Osteocyte (in vitro differentiated cells): ENCODE measurements at regions not wholly inside any gene's neighbourhood (a gene's known extent, or its start where the extent isn't known, plus 50 kb on each side); places are given as distances from the start of the nearest gene placed in this dataset.

Source experiments
- DNase-seq: peaks from one replicate; pipeline ENCODE4 v3.0.0; 2021; ENCODE audit warnings: mixed read lengths; ENCODE audit not compliant: unreplicated experiment; ENCODE audit errors: extremely low spot score
- H3K27ac Mint-ChIP-seq: one replicate; pipeline ENCODE4 v1.8.0; 2021; ENCODE audit warnings: mild to moderate bottlenecking, mixed read lengths; ENCODE audit not compliant: unreplicated experiment
- H3K27me3 Mint-ChIP-seq: one replicate; pipeline ENCODE4 v1.8.0; 2021; ENCODE audit warnings: mixed read lengths; ENCODE audit not compliant: unreplicated experiment
- H3K36me3 Mint-ChIP-seq: one replicate; pipeline ENCODE4 v1.8.0; 2021; ENCODE audit warnings: mixed read lengths; ENCODE audit not compliant: unreplicated experiment
- H3K4me1 Mint-ChIP-seq: one replicate; pipeline ENCODE4 v1.8.0; 2021; ENCODE audit warnings: mixed read lengths; ENCODE audit not compliant: unreplicated experiment
- H3K4me3 Mint-ChIP-seq: one replicate; pipeline ENCODE4 v1.8.0; 2021; ENCODE audit warnings: mild to moderate bottlenecking, moderate library complexity, mixed read lengths; ENCODE audit not compliant: unreplicated experiment
- H3K9me3 Mint-ChIP-seq: one replicate; pipeline ENCODE4 v1.8.0; 2021; ENCODE audit warnings: mixed read lengths; ENCODE audit not compliant: unreplicated experiment
- CTCF ChIP-seq: fragments of 200-600 bp; sonication (generic); IDR thresholded peaks from 2 replicates; pipeline ENCODE4 v1.5.0; 2021; ENCODE audit warnings: antibody characterized with exemption, mild to moderate bottlenecking, moderate library complexity

GRCh38 chr13:80118506-80118905 is 222.4 kb downstream of the SPRY2 start:
- peaks cover 11% of the 10 kb centered on the region for H3K4me1 Mint-ChIP-seq
- no peak for TF ChIP-seq CTCF
- no peaks in the 10 kb centered on the region for H3K9me3 Mint-ChIP-seq
- H3K27ac Mint-ChIP-seq, result no peak overlapping the region
- no peak for DNase-seq
- no peak overlapping the region for H3K4me3 Mint-ChIP-seq
- H3K27me3 Mint-ChIP-seq, result no peaks in the 10 kb centered on the region
- no peaks in the 10 kb centered on the region for H3K36me3 Mint-ChIP-seq

- H3K36me3 Mint-ChIP-seq, result no peaks in the 10 kb centered on the region
- H3K27me3 Mint-ChIP-seq, result no peaks in the 10 kb centered on the region
- H3K27ac Mint-ChIP-seq, result no peak overlapping the region
- peaks cover 11% of the 10 kb centered on the region for H3K4me1 Mint-ChIP-seq
- no peaks in the 10 kb centered on the region for H3K9me3 Mint-ChIP-seq
- no peak for TF ChIP-seq CTCF
- DNase-seq, result no peak
- H3K4me3 Mint-ChIP-seq, result no peak overlapping the region
Observed at GRCh38 chr13:80118099-80118498, 222.8 kb downstream of the SPRY2 start.

- Mint-ChIP-seq H3K27me3 (no peaks in the 10 kb centered on the region), H3K9me3 (no peaks in the 10 kb centered on the region), H3K36me3 (no peaks in the 10 kb centered on the region), H3K27ac (no peak overlapping the region), H3K4me1 (peaks cover 11% of the 10 kb centered on the region), H3K4me3 (no peak overlapping the region)
- no peak for TF ChIP-seq CTCF
- no peak for DNase-seq
Observed at GRCh38 chr13:80117515-80117914, 223.4 kb downstream of the SPRY2 start.

- no peak for DNase-seq
Observed at GRCh38 chr13:80116107-80116506, 224.8 kb downstream of the SPRY2 start.

GRCh38 chr13:80115616-80116015 is 225.3 kb downstream of the SPRY2 start:
- DNase-seq, result no peak
- no peaks in the 10 kb centered on the region for H3K36me3 Mint-ChIP-seq
- no peak overlapping the region for H3K4me3 Mint-ChIP-seq
- H3K4me1 Mint-ChIP-seq, result peaks cover 9% of the 10 kb centered on the region
- no peak for TF ChIP-seq CTCF
- no peak overlapping the region for H3K27ac Mint-ChIP-seq
- no peaks in the 10 kb centered on the region for H3K9me3 Mint-ChIP-seq
- H3K27me3 Mint-ChIP-seq, result no peaks in the 10 kb centered on the region

More at GRCh38 chr13:80116107-80116506, 224.8 kb downstream of the SPRY2 start:
- peak overlapping the region; percentile 32 for H3K27ac Mint-ChIP-seq
- no peaks in the 10 kb centered on the region for H3K27me3 Mint-ChIP-seq
- TF ChIP-seq CTCF, result no peak
- H3K9me3 Mint-ChIP-seq, result no peaks in the 10 kb centered on the region
- no peak overlapping the region for H3K4me3 Mint-ChIP-seq
- no peaks in the 10 kb centered on the region for H3K36me3 Mint-ChIP-seq
- peaks cover 11% of the 10 kb centered on the region for H3K4me1 Mint-ChIP-seq
